Stomach (tissue), 4 donors: ENCODE measurements at regions not wholly inside any gene's neighbourhood (a gene's known extent, or its start where the extent isn't known, plus 50 kb on each side); places are given as distances from the start of the nearest gene placed in this dataset.
"Not testable (repeated sequence)": the region's sequence is repeated elsewhere in the genome, so short reads cannot be mapped to it uniquely, and the experiment has no call there.

Experiments used
- EP300 ChIP-seq: sonication (generic); formaldehyde crosslinking; IDR thresholded peaks from one replicate; pipeline ENCODE4 v1.6.1; 2017; ENCODE audit warnings: antibody characterized with exemption
- POLR2A ChIP-seq, 4 donors: fragments of 450-650 bp; IDR thresholded peaks; one replicate each; pipeline ENCODE4 v1.6.1; 2016; ENCODE audit warnings: antibody characterized with exemption in 4 of 4, control low read depth in 2 of 4, mild to moderate bottlenecking in 1 of 4, moderate library complexity in 1 of 4
- TF ChIP-seq, protein P1 (sequence below), 7 experiments: fragments of 450-650 bp in 4 of 7; fragments of 200-600 bp in 3 of 7; sonication (generic) in 3 of 7; IDR thresholded peaks; one replicate each; pipeline ENCODE4 v1.5.1; 2016 to 2019; ENCODE audit warnings: antibody characterized with exemption in 7 of 7, control low read depth in 2 of 7, mild to moderate bottlenecking in 1 of 7

DNA sequence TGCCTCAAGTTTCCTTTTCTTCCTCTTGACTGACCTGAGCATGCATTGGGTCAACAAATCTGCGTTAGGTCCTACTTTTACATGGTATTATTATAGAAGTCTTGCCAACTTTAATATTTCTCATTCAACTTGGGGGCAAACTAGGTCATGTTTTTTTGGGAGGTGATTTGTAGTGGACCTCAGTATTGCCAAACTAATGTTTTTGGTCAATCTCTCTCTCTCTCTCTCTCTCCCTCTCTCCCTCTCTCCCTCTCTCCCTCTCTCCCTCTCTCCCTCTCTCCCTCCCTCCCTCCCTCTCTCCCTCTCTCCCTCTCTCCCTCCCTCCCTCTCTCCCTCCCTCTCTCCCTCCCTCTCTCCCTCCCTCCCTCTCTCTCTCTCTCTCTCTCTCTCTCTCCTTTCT, 848.9 kb downstream of the MCTP2 start:
- not testable (repeated sequence) for TF ChIP-seq POLR2A (IDR thresholded peaks at IDR 0.05); EP300
- TF ChIP-seq, protein P1, sequence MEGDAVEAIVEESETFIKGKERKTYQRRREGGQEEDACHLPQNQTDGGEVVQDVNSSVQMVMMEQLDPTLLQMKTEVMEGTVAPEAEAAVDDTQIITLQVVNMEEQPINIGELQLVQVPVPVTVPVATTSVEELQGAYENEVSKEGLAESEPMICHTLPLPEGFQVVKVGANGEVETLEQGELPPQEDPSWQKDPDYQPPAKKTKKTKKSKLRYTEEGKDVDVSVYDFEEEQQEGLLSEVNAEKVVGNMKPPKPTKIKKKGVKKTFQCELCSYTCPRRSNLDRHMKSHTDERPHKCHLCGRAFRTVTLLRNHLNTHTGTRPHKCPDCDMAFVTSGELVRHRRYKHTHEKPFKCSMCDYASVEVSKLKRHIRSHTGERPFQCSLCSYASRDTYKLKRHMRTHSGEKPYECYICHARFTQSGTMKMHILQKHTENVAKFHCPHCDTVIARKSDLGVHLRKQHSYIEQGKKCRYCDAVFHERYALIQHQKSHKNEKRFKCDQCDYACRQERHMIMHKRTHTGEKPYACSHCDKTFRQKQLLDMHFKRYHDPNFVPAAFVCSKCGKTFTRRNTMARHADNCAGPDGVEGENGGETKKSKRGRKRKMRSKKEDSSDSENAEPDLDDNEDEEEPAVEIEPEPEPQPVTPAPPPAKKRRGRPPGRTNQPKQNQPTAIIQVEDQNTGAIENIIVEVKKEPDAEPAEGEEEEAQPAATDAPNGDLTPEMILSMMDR (IDR thresholded peaks at IDR 0.05) = not testable (repeated sequence)
